ENCODE measurements at regions not wholly inside any gene's neighbourhood (a gene's known extent, or its start where the extent isn't known, plus 50 kb on each side); places are given as distances from the start of the nearest gene placed in this dataset.
"Not testable (repeated sequence)": the region's sequence is repeated elsewhere in the genome, so short reads cannot be mapped to it uniquely, and the experiment has no call there.

- no peak for DNase-seq
Measured at GRCh38 chr5:92370032-92370431, 986.9 kb upstream of the ARRDC3 start.

DNA sequence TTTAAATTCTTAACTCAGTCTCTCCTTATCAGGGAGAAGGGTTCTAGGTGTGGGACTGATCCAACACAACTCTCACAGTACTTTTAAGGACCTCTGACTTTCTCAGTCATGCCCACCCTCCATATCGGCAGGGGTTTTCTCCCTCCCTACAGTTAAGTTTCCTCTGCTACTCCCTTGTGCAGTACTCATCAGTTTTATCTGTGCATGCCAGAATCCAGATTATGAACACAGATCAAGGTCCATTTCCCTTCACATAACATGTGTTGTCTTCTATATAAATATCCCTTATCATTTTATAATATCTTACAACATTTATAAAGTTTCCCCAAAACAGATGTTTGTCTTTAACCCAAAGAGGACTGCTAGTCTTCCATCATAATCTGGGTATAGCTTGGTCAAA lies 986.5 kb upstream of the ARRDC3 start:
- DNase-seq: no peak

- DNase-seq: no peak
Measured at GRCh38 chr5:92364986-92365550, 982.0 kb upstream of the ARRDC3 start.

DNA sequence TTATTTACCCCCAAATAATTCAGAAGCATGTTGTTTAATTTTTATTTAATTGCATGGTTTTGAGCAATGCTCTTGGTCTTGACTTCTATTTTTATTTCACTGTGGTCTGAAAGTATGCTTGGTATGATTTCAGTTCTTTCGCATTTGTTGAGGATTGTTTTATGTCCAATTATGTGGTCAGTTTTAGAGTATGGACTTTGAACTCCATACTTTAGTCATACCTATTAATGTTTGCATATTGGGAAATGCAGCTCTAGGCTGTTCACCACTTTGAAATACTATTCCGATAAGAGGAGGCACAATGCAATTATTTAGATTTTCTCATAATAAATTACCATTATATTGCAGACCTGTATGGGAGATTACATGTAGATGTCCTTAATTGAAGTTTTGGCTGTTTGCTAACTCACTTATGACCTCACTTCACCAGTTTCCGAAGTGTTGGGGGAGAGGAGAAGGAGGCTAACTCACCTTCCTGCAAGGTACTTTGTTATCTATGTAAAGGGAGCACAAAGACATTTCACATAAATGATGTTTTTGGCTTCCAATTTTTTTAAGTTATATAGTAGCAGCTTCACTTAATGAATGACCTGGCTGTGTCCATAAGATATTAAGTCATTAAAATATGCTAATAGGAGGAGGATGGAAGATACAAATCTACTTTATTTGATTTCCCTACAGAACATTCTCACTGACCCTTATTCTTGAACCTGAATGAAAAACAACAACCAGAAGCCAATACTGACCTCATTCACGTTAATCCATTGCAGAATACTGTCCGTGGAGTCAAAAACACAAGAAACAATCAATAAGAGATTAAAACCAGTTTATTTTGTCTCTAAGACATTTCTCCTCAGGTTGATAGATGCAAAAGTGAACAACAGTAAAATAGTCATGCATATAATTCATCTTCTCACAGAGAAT lies 970.3 kb upstream of the ARRDC3 start:
- no peak for DNase-seq

- no peak for DNase-seq
Measured at GRCh38 chr5:92337772-92338234, 954.7 kb upstream of the ARRDC3 start.

DNA sequence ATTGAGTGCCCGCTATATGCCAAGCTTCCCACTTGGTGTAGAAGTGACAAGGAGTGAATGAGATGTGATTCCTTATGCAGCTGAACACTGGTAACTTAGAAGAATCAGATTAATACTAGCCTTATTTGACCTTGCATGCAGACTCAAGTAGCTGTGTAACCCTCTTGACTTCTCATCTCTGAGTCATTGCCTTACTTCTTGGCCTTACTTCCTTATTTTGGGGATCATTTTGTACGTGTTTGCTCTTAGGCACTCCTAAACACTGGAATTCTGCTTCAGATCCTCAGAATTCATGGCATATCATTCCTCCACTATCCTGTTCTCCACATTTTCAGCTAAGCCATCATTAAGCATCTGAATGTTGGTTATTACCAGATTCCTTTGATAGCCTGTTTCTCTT lies 948.9 kb upstream of the ARRDC3 start:
- no peak for DNase-seq

DNA sequence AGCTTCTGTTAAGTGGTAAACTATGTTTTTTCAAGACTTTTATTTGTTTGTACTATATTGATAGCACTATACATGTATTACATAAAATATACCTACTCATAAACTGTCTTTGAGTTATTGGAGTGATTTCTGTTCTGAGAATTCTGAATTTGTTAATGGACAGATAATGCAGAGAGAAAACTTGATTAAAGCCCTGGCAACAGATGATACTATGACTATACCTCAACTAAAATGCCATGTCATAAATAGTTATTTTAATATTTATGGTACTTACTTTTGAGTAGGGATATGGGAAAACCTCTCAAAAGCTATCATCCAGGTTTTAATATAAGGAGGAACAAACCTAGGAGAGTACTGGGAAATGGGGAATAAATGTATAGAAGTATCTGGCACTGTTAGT lies 947.2 kb upstream of the ARRDC3 start:
- DNase-seq: no peak

GRCh38 chr5:92329759-92330158 lies 946.6 kb upstream of the ARRDC3 start:
- no peak for DNase-seq

- DNase-seq: no peak
Measured at GRCh38 chr5:92328584-92329259, 945.6 kb upstream of the ARRDC3 start.

DNA sequence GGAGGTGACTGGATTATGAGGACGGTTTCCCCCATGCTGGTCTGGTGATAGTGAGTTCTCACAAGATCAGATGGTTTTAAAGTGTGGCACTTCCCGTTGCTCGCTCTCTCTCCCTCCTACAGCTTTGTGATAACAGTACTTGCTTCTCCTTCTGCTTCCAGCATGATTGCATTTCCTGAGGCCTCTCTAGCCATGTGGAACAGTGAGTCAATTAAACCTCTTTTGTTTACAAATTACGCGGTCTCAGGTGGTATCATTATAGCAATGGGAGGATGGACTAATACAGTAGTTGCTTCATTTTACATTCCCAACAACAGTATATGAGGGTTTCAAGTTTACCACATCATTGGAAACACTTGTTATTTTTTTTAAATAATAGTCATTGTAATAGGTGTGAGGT lies 937.3 kb upstream of the ARRDC3 start:
- no peak for DNase-seq

DNA sequence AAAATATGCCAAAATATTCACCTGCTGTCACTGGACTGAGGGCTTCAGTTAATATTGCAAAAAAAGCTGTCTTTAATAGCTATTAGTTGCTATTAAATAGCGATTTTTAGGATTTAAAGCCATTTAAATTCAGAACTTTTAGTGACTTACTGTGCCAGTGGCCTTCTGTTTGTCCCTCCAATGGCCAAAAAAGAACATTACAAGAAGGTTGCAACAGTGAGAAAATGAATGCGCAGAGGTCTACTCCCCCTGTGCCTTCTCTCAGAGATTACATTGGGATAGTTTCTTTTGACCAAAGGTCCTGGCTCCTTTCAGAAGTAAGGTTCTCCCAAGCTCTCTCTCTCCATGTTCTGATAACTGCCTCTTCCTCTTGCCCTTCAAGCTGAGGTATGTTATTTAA lies 930.3 kb upstream of the ARRDC3 start:
- no peak for DNase-seq

DNA sequence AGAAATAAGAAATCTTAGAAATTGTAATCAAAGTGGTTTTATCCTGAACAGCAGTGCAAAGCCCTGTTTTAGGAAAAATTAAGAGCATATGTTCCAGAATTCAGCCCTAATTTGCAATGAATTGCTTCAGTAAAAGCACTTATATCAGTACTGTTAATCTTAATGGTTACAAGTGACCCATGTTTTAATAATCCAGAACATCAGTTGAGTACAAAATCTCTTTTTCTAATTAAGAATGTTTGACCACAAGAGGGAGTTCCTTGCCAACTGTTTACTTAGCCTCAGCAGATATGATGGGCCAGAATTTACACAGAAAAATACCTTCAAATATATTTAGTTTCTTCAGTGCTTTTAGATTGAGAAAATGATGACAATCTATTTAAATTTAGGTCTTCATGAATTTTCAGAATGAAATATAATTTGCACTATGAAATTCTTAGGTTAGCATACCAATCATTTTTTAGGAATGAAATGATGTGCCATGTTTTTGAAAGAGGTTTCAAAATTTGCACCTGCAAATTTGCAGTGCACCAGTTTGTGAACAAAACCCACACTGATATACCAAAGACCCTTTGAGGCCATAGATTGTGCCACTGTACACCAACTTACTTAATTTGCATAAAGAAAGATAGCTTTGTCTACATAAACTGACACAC lies 926.3 kb upstream of the ARRDC3 start:
- DNase-seq: no peak

DNA sequence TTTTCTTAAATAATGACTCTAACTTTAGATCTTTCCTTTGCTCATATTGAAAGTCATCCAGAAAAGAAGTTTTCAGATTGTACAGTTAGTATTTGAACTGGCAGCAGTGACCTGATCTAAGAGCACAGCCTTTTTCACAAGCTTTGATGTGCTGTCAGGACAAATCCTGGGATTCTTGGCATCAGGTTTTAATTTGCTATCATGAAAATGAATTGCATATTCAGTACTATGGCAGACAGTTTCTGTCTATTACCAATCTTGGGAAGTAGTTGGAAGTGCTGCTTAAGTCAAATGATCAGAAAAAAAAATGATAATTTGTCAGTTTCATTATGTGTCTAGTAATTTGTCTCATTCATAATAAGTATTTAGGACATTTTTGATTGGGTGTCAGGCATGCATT lies 925.6 kb upstream of the ARRDC3 start:
- no peak for DNase-seq

DNA sequence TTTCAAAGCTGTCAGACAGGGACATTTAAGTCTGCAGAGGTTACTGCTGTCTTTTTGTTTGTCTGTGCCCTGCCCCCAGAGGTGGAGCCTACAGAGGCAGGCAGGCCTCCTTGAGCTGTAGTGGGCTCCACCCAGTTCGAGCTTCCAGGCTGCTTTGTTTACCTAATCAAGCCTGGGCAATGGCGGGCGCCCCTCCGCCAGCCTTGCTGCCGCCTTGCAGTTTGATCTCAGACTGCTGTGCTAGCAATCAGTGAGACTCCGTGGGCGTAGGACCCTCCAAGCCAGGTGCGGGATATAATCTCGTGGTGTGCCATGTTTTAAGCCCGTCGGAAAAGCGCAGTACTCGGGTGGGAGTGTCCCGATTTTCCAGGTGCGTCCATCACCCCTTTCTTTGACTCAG lies 919.2 kb upstream of the ARRDC3 start:
- not testable (repeated sequence) for DNase-seq

DNA sequence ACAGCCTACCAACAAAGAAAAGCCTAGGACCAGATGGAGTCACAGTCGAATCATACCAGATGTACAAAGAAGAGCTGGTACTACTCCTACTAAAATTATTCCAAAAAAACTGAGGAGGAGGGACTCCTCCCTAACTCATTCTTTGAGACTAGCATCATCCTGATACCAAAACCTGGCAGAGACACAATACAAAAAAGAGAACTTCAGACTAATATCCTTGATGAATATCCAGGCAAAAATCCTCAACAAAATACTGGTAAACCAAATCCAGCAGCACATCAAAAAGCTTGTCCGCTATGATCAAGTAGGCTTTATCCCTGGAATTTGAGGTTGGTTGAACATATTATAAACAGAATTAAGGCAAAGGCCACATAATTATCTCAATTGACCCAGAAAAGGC lies 900.4 kb upstream of the ARRDC3 start:
- no peak for DNase-seq

GRCh38 chr5:92271750-92272149 lies 888.6 kb upstream of the ARRDC3 start:
- DNase-seq: not testable (repeated sequence)

GRCh38 chr5:92268343-92268742 lies 885.2 kb upstream of the ARRDC3 start:
- no peak for DNase-seq

- DNase-seq: no peak
Measured at GRCh38 chr5:92267830-92268229, 884.7 kb upstream of the ARRDC3 start.

DNA sequence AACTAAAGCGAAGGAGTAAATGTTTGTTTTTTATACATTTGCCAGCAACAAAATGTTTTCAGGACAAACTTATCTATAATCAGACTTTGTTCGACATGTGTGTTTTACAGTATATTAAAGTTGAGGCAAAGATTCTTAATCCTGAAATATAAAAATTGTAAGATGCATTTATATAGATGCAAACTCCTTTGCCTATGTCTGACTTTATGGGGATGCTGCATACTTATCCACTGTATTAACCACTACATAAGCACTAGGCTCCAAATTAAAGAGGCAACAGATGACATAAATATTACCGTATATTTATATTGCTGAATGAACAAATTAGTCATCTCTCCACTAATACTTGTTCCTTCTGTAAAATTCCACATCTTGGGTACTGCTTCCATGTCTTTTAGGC lies 882.7 kb upstream of the ARRDC3 start:
- no peak for DNase-seq

DNA sequence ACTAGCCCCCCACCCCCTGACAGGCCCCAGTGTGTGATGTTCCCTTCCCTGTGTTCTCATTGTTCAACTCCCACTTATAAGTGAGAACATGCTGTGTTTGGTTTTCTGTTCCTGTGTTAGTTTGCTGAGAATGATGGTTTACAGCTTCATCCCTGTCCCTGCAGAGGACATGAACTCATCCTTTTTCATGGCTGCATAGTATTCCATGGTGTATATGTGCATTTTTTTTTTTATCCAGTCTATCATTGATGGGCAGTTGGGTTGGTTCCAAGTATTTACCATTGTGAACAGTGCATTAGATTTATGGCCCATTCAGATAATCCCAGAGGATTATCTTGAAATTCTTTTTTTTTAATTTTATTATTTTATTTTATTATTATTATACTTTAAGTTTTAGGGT lies 872.5 kb upstream of the ARRDC3 start:
- not testable (repeated sequence) for DNase-seq

GRCh38 chr5:92248518-92248917 lies 865.4 kb upstream of the ARRDC3 start:
- DNase-seq: no peak

GRCh38 chr5:92242170-92242569 lies 859.1 kb upstream of the ARRDC3 start:
- no peak for DNase-seq

GRCh38 chr5:92237896-92238295 lies 854.8 kb upstream of the ARRDC3 start:
- no peak for DNase-seq
